ENCODE measurements at regions not wholly inside any gene's neighbourhood (a gene's known extent, or its start where the extent isn't known, plus 50 kb on each side); places are given as distances from the start of the nearest gene placed in this dataset.

DNA sequence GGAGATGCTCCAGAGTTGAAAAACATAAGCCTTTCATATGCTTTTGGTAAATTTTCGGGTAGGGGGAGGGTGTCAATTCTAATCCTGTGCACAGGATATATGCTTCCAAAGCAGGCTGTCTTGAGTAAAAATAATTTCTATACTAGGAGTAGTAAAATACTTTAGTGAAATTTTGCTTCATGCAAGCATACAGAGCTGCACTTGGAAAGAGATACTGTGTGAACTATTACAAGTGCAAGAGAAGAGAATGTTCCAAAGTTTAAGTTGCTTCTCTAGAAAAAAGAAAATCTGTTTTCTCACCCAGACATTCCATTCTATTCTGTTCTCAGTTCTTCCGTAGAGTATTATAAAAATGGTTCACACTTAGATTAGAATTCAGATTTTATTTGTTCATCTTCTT is 324.6 kb upstream of the AADAT start:
- no peaks in the 10 kb centered on the region for H3K4me1 Mint-ChIP-seq
- no peak overlapping the region for H3K4me3 ChIP-seq (ENCODE audit: control extremely low read depth in 1 of 5, extremely low read depth in 1 of 5, insufficient read depth in 1 of 5, low read depth in 2 of 5, low read length in 4 of 5)
- no peaks in the 10 kb centered on the region for H3K27me3 Mint-ChIP-seq
- no peak overlapping the region for H3K27ac ChIP-seq (ENCODE audit: low read length in 2 of 2)
- H3K27me3 ChIP-seq (replicated peaks in 1 of 4; ENCODE audit: control extremely low read depth in 1 of 4, control insufficient read depth in 3 of 4, insufficient read depth in 4 of 4, low read length in 3 of 4), result no peaks in the 10 kb centered on the region
- H3K4me3 Mint-ChIP-seq, result no peak overlapping the region
- CTCF ChIA-PET, result no interaction called here
- intact Hi-C loops (cut with micrococcal nuclease), result no loop called here
- TF ChIP-seq EZH2 (IDR thresholded peaks at IDR 0.05; ENCODE audit: borderline replicate concordance, insufficient read depth, low read depth, low read length, poor library complexity, severe bottlenecking) (no peak), CTCF (IDR thresholded peaks at IDR 0.05) (no peak)
- ATAC-seq (ENCODE audit: low read depth), result no peak
- H3K4me1 ChIP-seq (ENCODE audit: control insufficient read depth in 2 of 2, insufficient read depth in 2 of 2, low read length in 2 of 2), result no peaks in the 10 kb centered on the region
- no peaks in the 10 kb centered on the region for H3K79me2 ChIP-seq (ENCODE audit: control insufficient read depth, insufficient read depth, low read length)
- H4K20me1 ChIP-seq (ENCODE audit: control insufficient read depth, insufficient read depth, low read length, poor library complexity, severe bottlenecking), result no peaks in the 10 kb centered on the region
- no peaks in the 10 kb centered on the region for H3K9me3 Mint-ChIP-seq (ENCODE audit: insufficient read depth)
- no peak for DNase-seq
- no peak overlapping the region for H2AFZ ChIP-seq (ENCODE audit: insufficient read depth, low read depth, low read length, poor library complexity, severe bottlenecking)
- H3K36me3 ChIP-seq (replicated peaks in 1 of 2; ENCODE audit: control extremely low read depth in 1 of 2, control insufficient read depth in 1 of 2, extremely low read depth in 1 of 2, insufficient read depth in 2 of 2, low read length in 1 of 2), result no peaks in the 10 kb centered on the region
- H3K9me3 ChIP-seq (ENCODE audit: control extremely low read depth in 1 of 3, control insufficient read depth in 2 of 3, insufficient read depth in 1 of 3, low read length in 2 of 3), result peaks cover 0 to 1% (median 0%) of the 10 kb centered on the region in 3 donors
- H3K27ac Mint-ChIP-seq, result no peak overlapping the region
- no CpG with 5 or more reads among the region's 2 CpGs for WGBS (ENCODE audit: insufficient coverage)
- H3K4me2 ChIP-seq (replicated peaks; ENCODE audit: low read depth, low read length, poor library complexity, severe bottlenecking), result no peak overlapping the region
- POLR2A ChIA-PET, result no interaction called here
- no peak overlapping the region for H3K9ac ChIP-seq (ENCODE audit: low read length)

DNA sequence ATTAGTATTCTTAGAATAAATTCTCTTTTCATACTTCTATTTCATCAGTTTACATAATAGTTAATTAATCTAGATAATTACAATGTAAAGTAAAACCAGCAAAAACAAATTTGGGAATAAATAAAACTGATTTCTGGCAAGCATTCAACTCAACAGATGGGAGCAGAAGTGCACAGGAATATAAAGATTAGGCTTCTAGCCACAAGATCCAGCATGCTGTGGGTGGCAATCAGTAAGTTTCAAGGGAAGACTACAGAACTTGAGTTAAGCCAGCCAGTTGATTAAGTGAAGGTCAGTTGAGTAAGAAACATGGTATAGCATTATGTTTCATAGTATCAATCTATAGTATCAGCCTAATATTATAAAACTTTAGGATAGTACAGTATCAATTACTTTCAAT is 324.2 kb upstream of the AADAT start:
- H3K27me3 ChIP-seq (replicated peaks in 1 of 4; ENCODE audit: control extremely low read depth in 1 of 4, control insufficient read depth in 3 of 4, insufficient read depth in 4 of 4, low read length in 3 of 4), result no peaks in the 10 kb centered on the region
- H3K4me1 ChIP-seq (ENCODE audit: control insufficient read depth in 2 of 2, insufficient read depth in 2 of 2, low read length in 2 of 2), result no peaks in the 10 kb centered on the region
- POLR2A ChIA-PET, result no interaction called here
- no peak overlapping the region for H3K4me2 ChIP-seq (replicated peaks; ENCODE audit: low read depth, low read length, poor library complexity, severe bottlenecking)
- intact Hi-C loops (cut with micrococcal nuclease), result no loop called here
- H3K9me3 ChIP-seq (ENCODE audit: control extremely low read depth in 1 of 3, control insufficient read depth in 2 of 3, insufficient read depth in 1 of 3, low read length in 2 of 3), result peaks cover 0 to 1% (median 0%) of the 10 kb centered on the region in 3 donors
- no peak overlapping the region for H3K4me3 ChIP-seq (ENCODE audit: control extremely low read depth in 1 of 5, extremely low read depth in 1 of 5, insufficient read depth in 1 of 5, low read depth in 2 of 5, low read length in 4 of 5)
- Mint-ChIP-seq H3K27ac (no peak overlapping the region), H3K4me3 (no peak overlapping the region), H3K9me3 (ENCODE audit: insufficient read depth) (no peaks in the 10 kb centered on the region), H3K27me3 (no peaks in the 10 kb centered on the region), H3K4me1 (no peaks in the 10 kb centered on the region)
- no peaks in the 10 kb centered on the region for H3K79me2 ChIP-seq (ENCODE audit: control insufficient read depth, insufficient read depth, low read length)
- H3K9ac ChIP-seq (ENCODE audit: low read length), result no peak overlapping the region
- H4K20me1 ChIP-seq (ENCODE audit: control insufficient read depth, insufficient read depth, low read length, poor library complexity, severe bottlenecking), result no peaks in the 10 kb centered on the region
- ATAC-seq (ENCODE audit: low read depth), result no peak
- no peak for DNase-seq
- no peaks in the 10 kb centered on the region for H3K36me3 ChIP-seq (replicated peaks in 1 of 2; ENCODE audit: control extremely low read depth in 1 of 2, control insufficient read depth in 1 of 2, extremely low read depth in 1 of 2, insufficient read depth in 2 of 2, low read length in 1 of 2)
- no peak overlapping the region for H3K27ac ChIP-seq (ENCODE audit: low read length in 2 of 2)
- no peak overlapping the region for H2AFZ ChIP-seq (ENCODE audit: insufficient read depth, low read depth, low read length, poor library complexity, severe bottlenecking)
- CTCF ChIA-PET, result no interaction called here
- no peak for TF ChIP-seq CTCF (IDR thresholded peaks at IDR 0.05)
- no peak for TF ChIP-seq EZH2 (IDR thresholded peaks at IDR 0.05; ENCODE audit: borderline replicate concordance, insufficient read depth, low read depth, low read length, poor library complexity, severe bottlenecking)
